Psoas muscle (tissue), 7 donors: ENCODE measurements at regions not wholly inside any gene's neighbourhood (a gene's known extent, or its start where the extent isn't known, plus 50 kb on each side); places are given as distances from the start of the nearest gene placed in this dataset.

Experiments
- ATAC-seq, 4 donors: fragments of 200-7000 bp; cut with Tn5 transposase; one replicate each; pipeline ENCODE4 v1.9.1; 2020; ENCODE audit warnings: moderate library complexity in 3 of 4, mild to moderate bottlenecking in 2 of 4
- DNase-seq, 2 donors: peaks; one replicate each; pipeline ENCODE4 v3.0.0-alpha.2; 2020
- H3K27ac ChIP-seq: fragments of 200-600 bp; one replicate; pipeline ENCODE4 v1.8.0; 2022
- H3K27me3 ChIP-seq, 3 donors: fragments of 200-600 bp in 1 of 3; one replicate each; pipeline versions ENCODE4 v1.6.1 to v1.8.0; 2013 to 2022; ENCODE audit warnings: low read length in 2 of 3, mild to moderate bottlenecking in 2 of 3, moderate library complexity in 1 of 3; ENCODE audit not compliant: insufficient read depth in 3 of 3
- H3K36me3 ChIP-seq, 2 donors: fragments of 200-600 bp in 1 of 2; one replicate each; pipeline versions ENCODE4 v1.6.1 to v1.8.0; 2013 to 2022; ENCODE audit warnings: low read depth in 1 of 2, mild to moderate bottlenecking in 1 of 2, moderate library complexity in 1 of 2; ENCODE audit not compliant: insufficient read depth in 1 of 2
- H3K4me1 ChIP-seq: fragments of 200-600 bp; one replicate; pipeline ENCODE4 v1.8.0; 2022
- H3K4me3 ChIP-seq: fragments of 200-600 bp; one replicate; pipeline ENCODE4 v1.8.0; 2022; ENCODE audit warnings: mild to moderate bottlenecking
- H3K9me3 ChIP-seq: fragments of 200-600 bp; one replicate; pipeline ENCODE4 v1.8.0; 2022
- WGBS, 3 donors: extraction: QIAGEN DNeasy Blood & Tissue Kit; methylation state at CpG; one replicate each; pipeline versions ENCODE4 v1.1.6 to v1.1.7; 2013; 5-methylcytosine and 5-hydroxymethylcytosine counted together
- intact Hi-C, 2 donors: fragments of 100-400 bp; cut with DNase I; formaldehyde crosslinking; loops; one replicate each; pipeline versions ENCODE4 v1.11.0 to v1.14.2; 2022
- TF ChIP-seq, protein P1 (sequence below): fragments of 200-600 bp; IDR thresholded peaks from one replicate; pipeline ENCODE4 v1.8.0; 2022; ENCODE audit warnings: antibody characterized with exemption
- donor health status: healthy with polysubstance abuse.
- donor health status: DM: no; HTN: no; CAD: no; lungs with moderate emphysema.
- donor health status: Bipolar disorder and iron deficiency.
- donor health status: healthy.
- donor health status: DM: yes; HTN: yes; CAD: no.
- donor health status: DM: no; HTN: no; CAD: no.
- donor health status: DM: yes; HTN: yes; CAD: no.

GRCh38 chr1:195045072-195045471 lies 1563.2 kb downstream of the KCNT2 start:
- no peaks in the 10 kb centered on the region for H3K27me3 ChIP-seq
- intact Hi-C loops: no loop called here
- H3K9me3 ChIP-seq: no peaks in the 10 kb centered on the region
- no peaks in the 10 kb centered on the region for H3K4me1 ChIP-seq
- WGBS, 3 donors: 79 to 83% (median 79%) methylated on average over 2 of the region's 2 CpGs
- ATAC-seq (no peak), DNase-seq (no peak)
- TF ChIP-seq, protein P1, sequence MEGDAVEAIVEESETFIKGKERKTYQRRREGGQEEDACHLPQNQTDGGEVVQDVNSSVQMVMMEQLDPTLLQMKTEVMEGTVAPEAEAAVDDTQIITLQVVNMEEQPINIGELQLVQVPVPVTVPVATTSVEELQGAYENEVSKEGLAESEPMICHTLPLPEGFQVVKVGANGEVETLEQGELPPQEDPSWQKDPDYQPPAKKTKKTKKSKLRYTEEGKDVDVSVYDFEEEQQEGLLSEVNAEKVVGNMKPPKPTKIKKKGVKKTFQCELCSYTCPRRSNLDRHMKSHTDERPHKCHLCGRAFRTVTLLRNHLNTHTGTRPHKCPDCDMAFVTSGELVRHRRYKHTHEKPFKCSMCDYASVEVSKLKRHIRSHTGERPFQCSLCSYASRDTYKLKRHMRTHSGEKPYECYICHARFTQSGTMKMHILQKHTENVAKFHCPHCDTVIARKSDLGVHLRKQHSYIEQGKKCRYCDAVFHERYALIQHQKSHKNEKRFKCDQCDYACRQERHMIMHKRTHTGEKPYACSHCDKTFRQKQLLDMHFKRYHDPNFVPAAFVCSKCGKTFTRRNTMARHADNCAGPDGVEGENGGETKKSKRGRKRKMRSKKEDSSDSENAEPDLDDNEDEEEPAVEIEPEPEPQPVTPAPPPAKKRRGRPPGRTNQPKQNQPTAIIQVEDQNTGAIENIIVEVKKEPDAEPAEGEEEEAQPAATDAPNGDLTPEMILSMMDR: no peak
- no peak overlapping the region for H3K4me3 ChIP-seq
- no peaks in the 10 kb centered on the region for H3K36me3 ChIP-seq
- H3K27ac ChIP-seq: no peak overlapping the region

- intact Hi-C loops: no loop called here
- H3K9me3 ChIP-seq: peaks cover 4% of the 10 kb centered on the region
- H3K4me1 ChIP-seq: no peaks in the 10 kb centered on the region
- ATAC-seq: no peak
- TF ChIP-seq, protein P1: no peak
- DNase-seq: no peak
- 79 to 88% (median 86%) methylated on average over 5 of the region's 5 CpGs for WGBS, 3 donors
- H3K36me3 ChIP-seq: no peaks in the 10 kb centered on the region
- H3K4me3 ChIP-seq: no peak overlapping the region
- H3K27ac ChIP-seq: no peak overlapping the region
- H3K27me3 ChIP-seq: no peaks in the 10 kb centered on the region
These were observed 1577.4 kb downstream of the KCNT2 start for GRCh38 chr1:195030793-195031192.

DNA sequence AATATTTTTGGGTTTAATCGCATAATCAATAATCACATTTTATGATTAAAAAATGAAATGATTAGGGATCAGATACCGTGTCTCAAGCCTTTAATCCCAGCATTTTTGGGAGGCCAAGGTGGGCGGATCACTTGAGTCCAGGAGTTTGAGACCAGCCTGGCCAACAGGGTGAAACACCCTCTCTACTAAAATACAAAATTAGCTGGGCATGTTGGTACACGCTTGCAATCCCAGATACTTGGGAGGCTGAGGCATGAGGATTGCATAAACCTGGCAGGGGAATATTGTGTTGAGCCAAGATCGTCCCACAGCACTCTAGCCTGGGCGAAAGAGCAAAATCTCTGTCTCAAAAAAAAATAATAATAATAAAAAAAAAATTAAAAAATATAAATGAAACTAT lies 1581.4 kb downstream of the KCNT2 start:
- H3K36me3 ChIP-seq: no peaks in the 10 kb centered on the region
- no peak for DNase-seq
- 80 to 86% (median 83%) methylated on average over 6 of the region's 6 CpGs for WGBS, 3 donors
- H3K4me1 ChIP-seq: no peaks in the 10 kb centered on the region
- TF ChIP-seq, protein P1: no peak
- no peak overlapping the region for H3K27ac ChIP-seq
- intact Hi-C loops: no loop called here
- no peak overlapping the region for H3K4me3 ChIP-seq
- H3K9me3 ChIP-seq: peaks cover 4% of the 10 kb centered on the region
- ATAC-seq: no peak
- H3K27me3 ChIP-seq: no peaks in the 10 kb centered on the region

GRCh38 chr1:195019385-195019784 lies 1588.9 kb downstream of the KCNT2 start:
- no peaks in the 10 kb centered on the region for H3K4me1 ChIP-seq
- no peaks in the 10 kb centered on the region for H3K36me3 ChIP-seq
- H3K27me3 ChIP-seq: no peaks in the 10 kb centered on the region
- H3K4me3 ChIP-seq: no peak overlapping the region
- intact Hi-C loops: no loop called here
- H3K9me3 ChIP-seq: no peaks in the 10 kb centered on the region
- ATAC-seq (no peak), DNase-seq (no peak)
- no peak overlapping the region for H3K27ac ChIP-seq
- 71 to 77% (median 74%) methylated on average over 1 of the region's 1 CpG for WGBS, 3 donors
- TF ChIP-seq, protein P1: no peak

GRCh38 chr1:195012995-195013394 lies 1595.2 kb downstream of the KCNT2 start:
- TF ChIP-seq, protein P1: no peak
- Histone ChIP-seq H3K27ac (no peak overlapping the region), H3K27me3 (no peaks in the 10 kb centered on the region), H3K36me3 (no peaks in the 10 kb centered on the region), H3K9me3 (no peaks in the 10 kb centered on the region), H3K4me1 (no peaks in the 10 kb centered on the region), H3K4me3 (no peak overlapping the region)
- DNase-seq: no peak
- 69 to 82% (median 81%) methylated on average over 5 of the region's 5 CpGs for WGBS, 3 donors
- ATAC-seq: no peak
- intact Hi-C loops: no loop called here
